GM19238 (cell line): ENCODE measurements at regions not wholly inside any gene's neighbourhood (a gene's known extent, or its start where the extent isn't known, plus 50 kb on each side); places are given as distances from the start of the nearest gene placed in this dataset.

Experiments
- DNase-seq: peaks from one replicate; pipeline ENCODE4 v3.0.0; 2011; ENCODE audit warnings: low spot score; ENCODE audit not compliant: insufficient read length

- no peak for DNase-seq
Observed at GRCh38 chr11:97367406-97368083, 977.7 kb downstream of the JRKL start.

GRCh38 chr11:97389270-97389669 is 999.5 kb downstream of the JRKL start:
- no peak for DNase-seq

DNA sequence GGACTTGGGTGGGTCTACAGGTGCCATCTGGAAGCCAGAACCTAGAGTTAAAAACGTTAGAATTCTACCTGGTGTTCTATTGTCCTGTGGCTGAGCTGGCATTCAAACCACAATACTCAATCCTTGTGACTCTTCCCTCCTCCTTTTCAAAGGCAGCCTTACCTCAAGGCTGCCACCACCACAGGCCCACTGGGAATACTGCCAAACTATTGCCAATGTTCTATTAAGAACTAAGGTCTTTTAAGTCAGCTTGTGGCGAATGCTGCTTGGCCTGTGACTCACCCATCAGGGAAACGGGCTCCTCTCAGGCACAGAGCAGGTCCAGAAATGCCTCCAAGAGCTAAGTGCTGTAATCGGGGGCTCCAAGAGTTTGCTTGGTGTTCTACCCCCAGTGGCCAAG is 1008.4 kb downstream of the JRKL start:
- DNase-seq: no peak

- no peak for DNase-seq
Observed at GRCh38 chr11:97409141-97409540, 1019.3 kb downstream of the JRKL start.

DNA sequence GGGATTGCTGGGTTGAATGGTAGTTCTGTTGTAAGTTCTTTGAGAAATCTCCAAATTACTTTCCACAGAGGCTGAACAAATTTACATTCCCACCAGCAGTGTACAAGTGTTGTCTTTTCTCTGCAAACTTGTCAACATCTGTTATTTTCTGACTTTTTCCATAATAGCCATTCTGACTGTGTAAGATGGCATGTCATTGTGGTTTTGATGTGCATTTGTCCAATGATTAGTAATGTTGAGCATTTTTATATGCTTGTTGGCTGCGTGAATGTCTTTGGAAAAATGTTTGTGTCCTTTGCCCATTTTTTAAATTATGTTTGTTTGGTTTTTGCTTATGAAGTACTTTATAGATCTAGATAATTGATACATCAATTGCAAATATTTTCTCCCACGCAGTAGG is 1025.0 kb downstream of the JRKL start:
- DNase-seq: no peak

DNA sequence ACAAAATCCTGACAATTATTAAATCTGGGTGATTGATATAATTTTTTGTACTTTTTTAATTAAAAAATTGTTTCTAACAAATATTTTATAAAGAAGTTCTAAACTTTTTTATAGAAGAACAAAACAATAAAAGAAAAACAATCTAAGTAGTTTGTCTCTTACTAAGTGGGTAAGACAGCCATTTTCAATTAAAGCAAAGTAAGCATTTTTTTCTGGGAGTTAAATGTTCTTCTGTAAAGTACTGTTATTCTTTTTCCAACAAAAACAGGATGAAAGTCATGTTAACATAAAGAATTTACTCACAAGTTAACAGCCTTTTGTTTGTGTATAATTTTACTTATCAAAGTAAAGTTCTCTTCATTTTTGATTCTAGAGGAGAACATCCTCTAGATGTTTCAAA is 1029.9 kb downstream of the JRKL start:
- no peak for DNase-seq

GRCh38 chr11:97428247-97428790 is 1038.5 kb downstream of the JRKL start:
- no peak for DNase-seq

DNA sequence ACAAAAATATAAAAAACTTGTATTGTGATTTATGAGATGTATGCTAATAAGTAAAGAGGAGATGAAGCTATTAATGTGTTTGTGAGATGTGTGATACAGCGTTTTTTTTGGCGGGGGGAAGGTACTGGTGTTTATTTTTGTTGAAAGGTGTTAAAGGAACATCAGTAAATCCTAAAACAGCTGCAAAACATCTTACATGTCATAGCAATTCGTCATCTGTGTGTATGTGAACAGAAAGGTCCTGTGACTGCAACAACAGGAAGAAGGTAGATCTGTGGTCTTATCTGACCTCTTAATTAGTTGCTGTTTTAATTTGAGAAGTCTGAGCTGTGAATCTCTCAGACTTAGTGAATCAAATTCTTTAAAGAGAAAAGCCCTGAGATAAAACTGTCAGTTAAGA is 1041.1 kb downstream of the JRKL start:
- DNase-seq: no peak

DNA sequence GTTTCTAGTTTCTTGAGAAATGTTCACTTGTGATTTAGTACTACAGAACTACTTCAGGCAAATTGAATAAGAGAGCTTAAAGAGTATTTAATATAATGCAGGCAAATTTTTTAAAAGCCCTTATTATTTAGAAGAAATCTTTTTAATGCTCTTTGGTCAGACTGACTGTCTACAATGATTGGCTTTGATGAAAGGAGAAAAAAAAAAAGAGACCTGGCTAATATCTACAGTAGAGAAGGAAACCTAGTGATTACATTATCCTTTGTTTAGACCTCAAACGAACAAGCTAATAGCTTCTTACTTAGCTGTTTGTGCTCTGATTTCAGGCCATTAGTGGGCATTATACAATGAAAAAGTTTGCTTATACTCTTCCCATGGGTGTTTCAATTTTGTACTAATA is 1043.1 kb downstream of the JRKL start:
- DNase-seq: no peak

GRCh38 chr11:97445561-97445960 is 1055.7 kb downstream of the JRKL start:
- DNase-seq: no peak

GRCh38 chr11:97451441-97451840 is 1061.6 kb downstream of the JRKL start:
- DNase-seq: no peak

DNA sequence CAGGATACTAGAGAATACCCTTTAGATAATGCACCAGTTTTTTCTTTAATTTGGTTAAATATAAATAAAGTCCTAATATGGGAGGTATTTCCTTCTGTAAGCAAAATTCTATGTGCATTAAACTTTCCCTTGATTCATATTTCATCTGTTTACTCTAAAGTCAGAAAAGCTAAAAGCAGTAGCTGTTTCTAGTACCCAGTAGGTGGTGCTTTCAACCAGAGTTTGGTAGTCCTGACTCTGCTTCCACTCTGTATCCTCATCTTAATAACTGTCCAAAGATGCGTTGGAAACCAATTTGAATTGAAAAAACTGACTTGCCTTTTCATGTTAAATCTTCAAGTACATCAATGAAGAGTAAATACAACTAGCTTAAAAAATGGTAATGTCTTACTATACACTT is 1065.2 kb downstream of the JRKL start:
- DNase-seq: no peak

DNA sequence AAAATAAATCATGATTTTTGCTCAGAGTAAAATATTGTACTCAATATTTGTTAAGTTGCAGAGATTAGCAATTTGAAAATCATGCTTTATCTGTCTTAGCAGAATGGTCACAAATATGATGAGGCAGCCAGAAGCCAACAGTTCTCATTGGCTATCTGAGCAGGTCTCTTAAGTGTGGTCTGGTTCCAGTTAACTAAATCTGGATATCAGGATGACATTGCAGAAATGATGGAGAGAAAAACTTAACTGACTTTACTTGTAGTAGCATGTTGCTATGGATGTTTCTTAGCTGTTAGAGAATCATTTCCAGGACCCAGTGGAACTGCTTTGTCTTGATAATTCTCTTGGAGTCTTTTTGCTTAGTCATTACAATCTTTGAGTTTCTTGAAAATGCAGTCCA is 1070.3 kb downstream of the JRKL start:
- no peak for DNase-seq

DNA sequence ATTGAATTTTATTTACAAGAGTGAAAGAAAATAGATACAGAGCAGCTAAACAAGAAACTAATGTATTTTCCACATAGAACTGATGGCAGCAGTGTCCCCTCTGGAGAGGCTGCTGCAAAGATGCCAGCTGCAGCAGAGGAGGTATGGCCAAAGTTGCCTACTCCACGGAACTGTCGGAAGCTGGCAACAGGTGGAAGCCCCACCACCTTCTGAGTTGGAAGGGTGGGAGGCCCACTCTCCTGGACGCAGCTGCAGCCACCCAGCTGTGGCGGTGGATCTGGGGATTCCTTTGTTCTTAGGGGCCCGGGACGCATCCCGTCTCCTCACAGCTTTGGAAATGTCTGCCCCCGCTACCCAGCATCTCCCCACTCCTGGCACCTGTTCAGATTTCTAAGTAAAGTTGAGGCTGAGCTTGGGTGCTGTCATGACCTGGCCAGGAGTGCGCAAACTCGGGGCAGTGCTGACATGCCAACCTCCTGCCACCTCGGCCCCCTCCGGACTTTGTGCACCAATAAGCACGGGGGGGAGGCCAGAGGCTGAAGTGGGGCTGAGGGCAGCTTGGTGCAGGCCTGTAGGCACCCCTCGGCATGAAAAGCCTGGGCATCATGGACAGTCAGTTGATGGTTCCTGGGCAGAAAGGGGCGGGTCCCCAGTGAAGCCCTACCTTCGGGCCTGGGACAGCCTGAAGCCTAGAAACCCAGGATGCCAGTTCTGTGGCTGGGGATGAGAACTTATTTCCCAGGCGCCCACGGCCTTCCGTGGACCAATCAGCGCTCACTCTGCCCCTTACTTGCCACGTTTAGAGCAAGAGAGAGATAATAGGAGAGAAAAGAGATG is 1071.4 kb downstream of the JRKL start:
- no peak for DNase-seq

GRCh38 chr11:97461934-97462333 is 1072.1 kb downstream of the JRKL start:
- DNase-seq: no peak

GRCh38 chr11:97463891-97464290 is 1074.1 kb downstream of the JRKL start:
- DNase-seq: no peak

DNA sequence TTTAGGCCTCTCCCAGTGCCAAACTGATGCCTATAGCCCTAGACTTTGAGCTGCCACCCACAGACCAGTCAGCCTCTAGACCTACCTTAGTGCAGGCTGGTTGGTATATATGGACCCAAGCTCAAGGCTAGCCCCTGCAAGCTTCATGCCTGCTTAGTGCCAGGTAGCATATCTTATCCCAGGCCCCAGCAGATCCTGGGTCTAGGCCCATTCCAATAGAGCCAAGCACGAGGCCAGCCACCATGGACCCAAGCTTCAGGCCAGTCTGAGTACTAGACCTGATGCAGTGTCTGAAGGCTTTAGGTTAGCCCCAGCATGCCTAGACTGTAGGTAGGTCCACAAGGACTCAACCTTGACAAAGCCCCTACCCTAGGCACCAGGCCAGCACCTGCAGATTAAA is 1081.7 kb downstream of the JRKL start:
- no peak for DNase-seq

DNA sequence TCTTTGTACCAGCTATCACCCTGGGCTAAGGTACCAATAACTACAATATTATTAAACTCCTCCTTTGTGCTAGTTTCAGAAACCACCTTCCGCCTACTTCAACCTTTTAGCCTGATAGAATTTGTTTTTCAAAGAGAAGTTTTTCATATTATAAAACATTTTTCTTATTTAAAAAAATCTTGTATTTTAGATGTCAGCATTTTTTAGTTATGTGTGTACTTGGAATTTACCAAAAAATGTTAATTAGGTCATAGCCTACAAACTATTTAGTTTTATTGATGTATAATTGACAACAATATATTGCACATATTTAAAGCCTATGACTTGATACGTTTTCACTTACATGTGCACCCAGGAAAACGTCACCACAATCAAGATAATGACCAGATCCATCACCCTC is 1097.6 kb downstream of the JRKL start:
- DNase-seq: no peak

- no peak for DNase-seq
Observed at GRCh38 chr11:97498891-97499290, 1109.1 kb downstream of the JRKL start.

DNA sequence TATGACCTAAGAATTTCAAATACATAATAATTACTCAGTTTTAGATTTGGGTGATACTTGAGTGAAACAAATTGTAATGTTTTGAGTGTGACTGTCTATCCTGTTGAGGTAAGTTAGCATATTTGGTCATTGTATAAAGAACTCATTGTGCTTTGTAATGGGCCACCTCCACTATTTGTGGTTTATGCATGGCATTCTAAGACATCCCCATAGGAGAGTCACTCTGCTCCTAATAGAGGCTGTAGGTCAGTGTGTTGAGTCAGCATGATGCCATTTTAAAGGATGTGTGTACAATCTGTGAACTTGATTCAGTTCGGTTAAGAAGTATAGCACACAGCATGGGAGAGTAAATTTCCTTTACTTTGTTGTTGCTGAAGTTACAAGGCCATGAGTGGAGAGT is 1112.4 kb downstream of the JRKL start:
- no peak for DNase-seq

- no peak for DNase-seq
Observed at GRCh38 chr11:97506076-97506759, 1116.4 kb downstream of the JRKL start.

- no peak for DNase-seq
Observed at GRCh38 chr11:97514446-97514845, 1124.6 kb downstream of the JRKL start.
